HG02763 (cell line): ENCODE measurements at regions not wholly inside any gene's neighbourhood (a gene's known extent, or its start where the extent isn't known, plus 50 kb on each side); places are given as distances from the start of the nearest gene placed in this dataset.

Experiments used
- ATAC-seq: cut with Tn5 transposase; IDR thresholded peaks from one replicate; pipeline ENCODE4 v1.9.1; 2021; ENCODE audit warnings: mild to moderate bottlenecking, moderate library complexity; ENCODE audit not compliant: unreplicated experiment

GRCh38 chr11:90916706-90917105 is 693.9 kb upstream of the CHORDC1 start:
- ATAC-seq = no peak

- ATAC-seq = no peak
Observed at GRCh38 chr11:90913131-90913668, 690.4 kb upstream of the CHORDC1 start.

GRCh38 chr11:90912631-90913030 is 689.8 kb upstream of the CHORDC1 start:
- no peak for ATAC-seq

GRCh38 chr11:90911192-90911591 is 688.3 kb upstream of the CHORDC1 start:
- ATAC-seq = no peak

GRCh38 chr11:90908074-90908473 is 685.2 kb upstream of the CHORDC1 start:
- no peak for ATAC-seq

GRCh38 chr11:90895850-90896249 is 673.0 kb upstream of the CHORDC1 start:
- ATAC-seq = no peak

- no peak for ATAC-seq
Observed at GRCh38 chr11:90890347-90890746, 667.5 kb upstream of the CHORDC1 start.

- ATAC-seq = no peak
Observed at GRCh38 chr11:90884181-90884580, 661.3 kb upstream of the CHORDC1 start.

GRCh38 chr11:90874986-90875385 is 652.1 kb upstream of the CHORDC1 start:
- ATAC-seq = no peak

- no peak for ATAC-seq
Observed at GRCh38 chr11:90874281-90874680, 651.4 kb upstream of the CHORDC1 start.

- no peak for ATAC-seq
Observed at GRCh38 chr11:90867416-90867815, 644.6 kb upstream of the CHORDC1 start.

- ATAC-seq = no peak
Observed at GRCh38 chr11:90856790-90857189, 633.9 kb upstream of the CHORDC1 start.

- no peak for ATAC-seq
Observed at GRCh38 chr11:90855531-90855930, 632.7 kb upstream of the CHORDC1 start.

- ATAC-seq = no peak
Observed at GRCh38 chr11:90851196-90851595, 628.3 kb upstream of the CHORDC1 start.

GRCh38 chr11:90849312-90849711 is 626.5 kb upstream of the CHORDC1 start:
- ATAC-seq = no peak

- ATAC-seq = no peak
Observed at GRCh38 chr11:90847268-90847886, 624.5 kb upstream of the CHORDC1 start.

- no peak for ATAC-seq
Observed at GRCh38 chr11:90846628-90847027, 623.8 kb upstream of the CHORDC1 start.

GRCh38 chr11:90845799-90846198 is 623.0 kb upstream of the CHORDC1 start:
- no peak for ATAC-seq

- no peak for ATAC-seq
Observed at GRCh38 chr11:90845126-90845525, 622.3 kb upstream of the CHORDC1 start.

- no peak for ATAC-seq
Observed at GRCh38 chr11:90844041-90844440, 621.2 kb upstream of the CHORDC1 start.

- ATAC-seq = no peak
Observed at GRCh38 chr11:90842681-90843080, 619.8 kb upstream of the CHORDC1 start.

GRCh38 chr11:90840071-90840470 is 617.2 kb upstream of the CHORDC1 start:
- no peak for ATAC-seq

GRCh38 chr11:90836031-90836430 is 613.2 kb upstream of the CHORDC1 start:
- no peak for ATAC-seq
